Endothelial cell of umbilical vein (primary cell): ENCODE measurements at regions not wholly inside any gene's neighbourhood (a gene's known extent, or its start where the extent isn't known, plus 50 kb on each side); places are given as distances from the start of the nearest gene placed in this dataset.

Experiments
- BruUV-seq: library from RNA; stranded (reverse); fragments of 400-500 nt; replicated peaks from 2 replicates; lab custom pipeline; 2021; lab: Mats Ljungman, UMichigan
- CTCF ChIA-PET: fragments of 300-600, 350-600 bp; sonication (Branson Sonifier 250); formaldehyde crosslinking; loops from one replicate; lab custom pipeline; 2021; ENCODE audit warnings: antibody characterized with exemption, inconsistent platforms; lab: Charles Lee
- POLR2A ChIA-PET: fragments of 300-600, 350-600 bp; sonication (Branson Sonifier 250); formaldehyde crosslinking; loops from one replicate; lab custom pipeline; 2021; ENCODE audit warnings: antibody characterized with exemption, inconsistent platforms; lab: Charles Lee
- DNase-seq: peaks from one replicate; pipeline ENCODE4 v3.0.0-alpha.2; 2011; ENCODE audit warnings: low read depth, low spot score
- FAIRE-seq: peaks from 2 replicates; lab custom pipeline; 2011; peaks lifted over from hg19 to GRCh38; lab: Jason Lieb, UNC
- H2AFZ ChIP-seq: 2 replicates; pipeline ENCODE4 v1.6.0; 2012; ENCODE audit warnings: low read depth, low read length, control low read depth, inconsistent platforms
- H3K27ac ChIP-seq: 2 replicates; pipeline ENCODE4 v1.5.1; 2011; ENCODE audit warnings: low read depth, mild to moderate bottlenecking, control low read depth, low read length, moderate library complexity; ENCODE audit not compliant: insufficient read depth
- H3K27me3 ChIP-seq, 2 experiments: 2 replicates each; pipeline versions ENCODE4 v1.6.0 to v1.6.1; 2011; ENCODE audit warnings: low read length in 2 of 2, mixed read lengths in 1 of 2; ENCODE audit not compliant: control insufficient read depth in 2 of 2, insufficient read depth in 2 of 2
- H3K36me3 ChIP-seq, 2 experiments: 2 replicates in 1 of 2; 3 replicates in 1 of 2; pipeline ENCODE4 v1.5.1; 2011; ENCODE audit warnings: low read length in 2 of 2, mild to moderate bottlenecking in 1 of 2, moderate library complexity in 1 of 2; ENCODE audit not compliant: control insufficient read depth in 2 of 2, insufficient read depth in 2 of 2; ENCODE audit errors: extremely low read depth in 1 of 2
- H3K4me1 ChIP-seq: 3 replicates; pipeline ENCODE4 v1.5.1; 2011; ENCODE audit warnings: mild to moderate bottlenecking, low read length; ENCODE audit not compliant: control insufficient read depth, insufficient read depth; ENCODE audit errors: extremely low read depth
- H3K4me2 ChIP-seq: 2 replicates; pipeline ENCODE4 v1.6.1; 2011; ENCODE audit warnings: low read length, control low read depth, mixed read lengths; ENCODE audit not compliant: insufficient read depth
- H3K4me3 ChIP-seq, 3 experiments: fragments of 200-600 bp in 1 of 3; sonication (generic), shearing (Covaris generic) in 1 of 3; replicated peaks in 1 of 3; 2 replicates each; pipeline ENCODE4 v1.5.1; 2011 to 2016; ENCODE audit warnings: control low read depth in 3 of 3, low read length in 3 of 3, mild to moderate bottlenecking in 2 of 3, inconsistent platforms in 1 of 3, low read depth in 1 of 3, moderate library complexity in 1 of 3; ENCODE audit not compliant: insufficient read depth in 1 of 3
- H3K79me2 ChIP-seq: 2 replicates; pipeline ENCODE4 v1.6.0; 2012; ENCODE audit warnings: low read length, inconsistent platforms; ENCODE audit not compliant: control insufficient read depth, insufficient read depth
- H3K9ac ChIP-seq: replicated peaks from 2 replicates; pipeline ENCODE3; 2011; ENCODE audit warnings: low read length, control low read depth; ENCODE audit not compliant: insufficient read depth; ENCODE audit errors: extremely low read depth
- H3K9me1 ChIP-seq: replicated peaks from 3 replicates; pipeline ENCODE4 v1.6.0; 2011; ENCODE audit warnings: mild to moderate bottlenecking, low read length; ENCODE audit not compliant: control insufficient read depth, insufficient read depth; ENCODE audit errors: extremely low read depth
- H3K9me3 ChIP-seq: replicated peaks from 2 replicates; pipeline ENCODE4 v1.5.1; 2012; ENCODE audit warnings: low read length, inconsistent platforms; ENCODE audit not compliant: control insufficient read depth, insufficient read depth
- H4K20me1 ChIP-seq: replicated peaks from 2 replicates; pipeline ENCODE3; 2011; ENCODE audit warnings: mild to moderate bottlenecking, low read length; ENCODE audit not compliant: control insufficient read depth, insufficient read depth; ENCODE audit errors: extremely low read depth
- EZH2 ChIP-seq: IDR thresholded peaks from 2 replicates; pipeline ENCODE4 v1.6.1; 2012; ENCODE audit warnings: borderline replicate concordance, low read depth, mild to moderate bottlenecking, moderate library complexity, low read length, inconsistent platforms; ENCODE audit not compliant: severe bottlenecking
- FOS ChIP-seq: IDR thresholded peaks from 2 replicates; pipeline ENCODE4 v1.6.1; 2011; ENCODE audit warnings: mild to moderate bottlenecking, low read length, moderate library complexity, borderline replicate concordance; ENCODE audit not compliant: insufficient read depth
- GATA2 ChIP-seq: IDR thresholded peaks from 2 replicates; pipeline ENCODE4 v1.7.0; 2011; ENCODE audit warnings: low read depth, mild to moderate bottlenecking, moderate library complexity, mixed read lengths, low read length; ENCODE audit not compliant: insufficient read length, insufficient read depth
- JUN ChIP-seq: IDR thresholded peaks from 2 replicates; pipeline ENCODE4 v1.6.1; 2011; ENCODE audit warnings: borderline replicate concordance, low read depth; ENCODE audit not compliant: insufficient read length, insufficient read depth
- MAX ChIP-seq: IDR thresholded peaks from 2 replicates; pipeline ENCODE4 v1.6.1; 2011; ENCODE audit not compliant: insufficient read depth, insufficient read length
- MYC ChIP-seq: IDR thresholded peaks from one replicate; pipeline ENCODE4 v1.6.1; 2011; ENCODE audit warnings: mild to moderate bottlenecking, low read depth, low read length
- POLR2A ChIP-seq: IDR thresholded peaks from 2 replicates; pipeline ENCODE4 v1.6.1; 2012; ENCODE audit warnings: low read depth, mild to moderate bottlenecking, control low read depth, low read length
- POLR2AphosphoS5 ChIP-seq: IDR thresholded peaks from 2 replicates; pipeline ENCODE4 v1.6.1; 2012; ENCODE audit warnings: low read depth, mild to moderate bottlenecking, control low read depth, low read length, moderate library complexity; ENCODE audit not compliant: insufficient read depth
- dilution Hi-C: fragments of 300-500 bp; cut with MboI; formaldehyde crosslinking; loops from one replicate; pipeline ENCODE4 v1.15.0; 2019; ENCODE audit warnings: low sequenced_read_pairs; ENCODE audit not compliant: extremely low pct_ligation_motif_present
- intact Hi-C: fragments of 100-400 bp; cut with micrococcal nuclease; formaldehyde crosslinking; loops from one replicate; pipeline ENCODE4 v1.10.0; 2022
- TF ChIP-seq, protein P1 (sequence below), 2 donors: IDR thresholded peaks; 1 replicate in 1 of 2; 2 replicates in 1 of 2; pipeline ENCODE4 v1.5.1; 2011; ENCODE audit warnings: low read length in 2 of 2, mild to moderate bottlenecking in 2 of 2, moderate library complexity in 2 of 2, control low read depth in 1 of 2, inconsistent platforms in 1 of 2, low read depth in 1 of 2; ENCODE audit not compliant: insufficient read depth in 1 of 2; ENCODE audit errors: extremely low read depth in 1 of 2

DNA sequence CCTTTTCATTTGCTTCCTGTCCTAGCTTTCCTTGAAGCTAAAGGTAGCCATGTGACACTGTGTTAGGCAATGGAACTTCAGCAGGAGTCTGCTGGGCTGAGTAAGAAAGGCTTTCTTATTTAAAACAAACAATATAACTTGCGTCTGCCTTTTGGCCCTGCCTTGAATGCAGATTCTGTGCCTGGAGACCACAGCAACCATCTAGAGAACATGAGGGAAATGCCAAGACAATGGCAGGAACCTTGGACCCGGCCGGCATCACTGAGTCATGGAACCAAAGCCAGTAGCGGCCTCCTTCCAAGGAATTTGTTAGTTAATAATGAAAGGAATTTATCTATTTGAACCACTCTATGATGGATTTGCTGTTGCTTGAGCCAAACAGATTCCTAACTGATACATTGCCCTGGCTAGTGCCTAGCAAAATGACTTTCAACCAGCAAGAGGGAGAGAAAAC is 207.5 kb upstream of the EPHA4 start:
- Histone ChIP-seq H3K36me3 (no peaks in the 10 kb centered on the region), H3K79me2 (no peaks in the 10 kb centered on the region), H3K9ac (peak overlapping the region; percentile 64), H3K9me3 (no peaks in the 10 kb centered on the region), H3K4me2 (peak overlapping the region; percentile 40), H2AFZ (peak overlapping the region; percentile 83), H4K20me1 (no peaks in the 10 kb centered on the region), H3K4me1 (peaks cover 23% of the 10 kb centered on the region), H3K27me3 (no peaks in the 10 kb centered on the region), H3K4me3 (no peak overlapping the region), H3K9me1 (no peaks in the 10 kb centered on the region), H3K27ac (peak overlapping the region; percentile 86)
- DNase-seq (peak; percentile 91), FAIRE-seq (peak; percentile 91)
- dilution Hi-C loops: no loop called here
- ChIA-PET CTCF (interaction anchor here (1.9 to 2.1 kb wide), 2 partner anchors 12 to 206 kb away, joined by 7 to 12 read pairs; no protein-coding TSS in a partner anchor), POLR2A (no interaction called here)
- no peak for TF ChIP-seq POLR2A
- TF ChIP-seq FOS: peak; percentile 68
- no peak for TF ChIP-seq MAX
- no peak for TF ChIP-seq EZH2
- TF ChIP-seq JUN: peak; percentile 71
- TF ChIP-seq MYC: no peak
- TF ChIP-seq GATA2: no peak
- TF ChIP-seq, protein P1, sequence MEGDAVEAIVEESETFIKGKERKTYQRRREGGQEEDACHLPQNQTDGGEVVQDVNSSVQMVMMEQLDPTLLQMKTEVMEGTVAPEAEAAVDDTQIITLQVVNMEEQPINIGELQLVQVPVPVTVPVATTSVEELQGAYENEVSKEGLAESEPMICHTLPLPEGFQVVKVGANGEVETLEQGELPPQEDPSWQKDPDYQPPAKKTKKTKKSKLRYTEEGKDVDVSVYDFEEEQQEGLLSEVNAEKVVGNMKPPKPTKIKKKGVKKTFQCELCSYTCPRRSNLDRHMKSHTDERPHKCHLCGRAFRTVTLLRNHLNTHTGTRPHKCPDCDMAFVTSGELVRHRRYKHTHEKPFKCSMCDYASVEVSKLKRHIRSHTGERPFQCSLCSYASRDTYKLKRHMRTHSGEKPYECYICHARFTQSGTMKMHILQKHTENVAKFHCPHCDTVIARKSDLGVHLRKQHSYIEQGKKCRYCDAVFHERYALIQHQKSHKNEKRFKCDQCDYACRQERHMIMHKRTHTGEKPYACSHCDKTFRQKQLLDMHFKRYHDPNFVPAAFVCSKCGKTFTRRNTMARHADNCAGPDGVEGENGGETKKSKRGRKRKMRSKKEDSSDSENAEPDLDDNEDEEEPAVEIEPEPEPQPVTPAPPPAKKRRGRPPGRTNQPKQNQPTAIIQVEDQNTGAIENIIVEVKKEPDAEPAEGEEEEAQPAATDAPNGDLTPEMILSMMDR (IDR thresholded peaks at IDR 0.05; ENCODE audit: extremely low read depth in 1 of 2, insufficient read depth in 1 of 2, low read depth in 1 of 2, low read length in 2 of 2): no peak
- peak; percentile 39 for TF ChIP-seq POLR2AphosphoS5
- TSS peak; percentile 75 for BruUV-seq
- intact Hi-C loops: loop anchor here (1.0 to 2.0 kb wide), 5 partner anchors 12 to 543 kb away; partner anchors contain the start of gene EPHA4
